ENCODE measurements at regions not wholly inside any gene's neighbourhood (a gene's known extent, or its start where the extent isn't known, plus 50 kb on each side); places are given as distances from the start of the nearest gene placed in this dataset.

- no peak for TF ChIP-seq POLR2A (IDR thresholded peaks at IDR 0.05)
- TF ChIP-seq CTCF (IDR thresholded peaks at IDR 0.05 in 8 of 11, conservative IDR thresholded peaks at IDR 0.05 in 3 of 11), result no peak
- TF ChIP-seq POLR2AphosphoS5 (IDR thresholded peaks at IDR 0.05), result no peak
- Histone ChIP-seq H3K27ac (no peak overlapping the region), H3K4me3 (no peak overlapping the region), H3K9me3 (peaks cover 0 to 8% (median 0%) of the 10 kb centered on the region in 8 donors), H3K4me1 (no peaks in the 10 kb centered on the region), H3K27me3 (replicated peaks in 1 of 7) (no peaks in the 10 kb centered on the region), H3K36me3 (no peaks in the 10 kb centered on the region)
- intact Hi-C loops (cut with DNase I; ENCODE audit: low total_unique reads), result no loop called here
- WGBS, 5 donors, result 14 to 22% (median 16%) methylated on average over 1 of the region's 1 CpG
- no peak for DNase-seq
Measured at GRCh38 chr18:27769152-27769551, 407.8 kb downstream of the CDH2 start.

GRCh38 chr18:27763936-27764335 lies 413.0 kb downstream of the CDH2 start:
- intact Hi-C loops (cut with DNase I; ENCODE audit: low total_unique reads), result no loop called here
- Histone ChIP-seq H3K27me3 (replicated peaks in 1 of 7) (no peaks in the 10 kb centered on the region), H3K4me1 (no peaks in the 10 kb centered on the region), H3K27ac (no peak overlapping the region), H3K36me3 (no peaks in the 10 kb centered on the region), H3K4me3 (no peak overlapping the region), H3K9me3 (peaks cover 0 to 1% (median 0%) of the 10 kb centered on the region in 8 donors)
- 51 to 77% (median 59%) methylated on average over 1 of the region's 1 CpG for WGBS, 5 donors
- no peak for DNase-seq
- TF ChIP-seq POLR2A (IDR thresholded peaks at IDR 0.05), result no peak

GRCh38 chr18:27763341-27763740 lies 413.6 kb downstream of the CDH2 start:
- TF ChIP-seq POLR2AphosphoS5 (IDR thresholded peaks at IDR 0.05) (no peak), CTCF (IDR thresholded peaks at IDR 0.05 in 8 of 11, conservative IDR thresholded peaks at IDR 0.05 in 3 of 11) (no peak), POLR2A (IDR thresholded peaks at IDR 0.05) (no peak)
- no peak overlapping the region for H3K4me3 ChIP-seq
- intact Hi-C loops (cut with DNase I; ENCODE audit: low total_unique reads), result no loop called here

GRCh38 chr18:27762054-27762453 lies 414.9 kb downstream of the CDH2 start:
- 59 to 69% (median 65%) methylated on average over 4 of the region's 4 CpGs for WGBS, 5 donors
- H3K27me3 ChIP-seq (replicated peaks in 1 of 7), result no peaks in the 10 kb centered on the region
- no peak overlapping the region for H3K27ac ChIP-seq
- no peaks in the 10 kb centered on the region for H3K4me1 ChIP-seq
- no peaks in the 10 kb centered on the region for H3K36me3 ChIP-seq
- no peak for DNase-seq
- no peaks in the 10 kb centered on the region for H3K9me3 ChIP-seq
- no peak for TF ChIP-seq POLR2A (IDR thresholded peaks at IDR 0.05)
- no peak for TF ChIP-seq POLR2AphosphoS5 (IDR thresholded peaks at IDR 0.05)
- TF ChIP-seq CTCF (IDR thresholded peaks at IDR 0.05 in 8 of 11, conservative IDR thresholded peaks at IDR 0.05 in 3 of 11), result no peak
- intact Hi-C loops (cut with DNase I; ENCODE audit: low total_unique reads), result no loop called here
- H3K4me3 ChIP-seq, result no peak overlapping the region

More at GRCh38 chr18:27763341-27763740, 413.6 kb downstream of the CDH2 start:
- Histone ChIP-seq H3K9me3 (no peaks in the 10 kb centered on the region), H3K27ac (no peak overlapping the region), H3K27me3 (replicated peaks in 1 of 7) (no peaks in the 10 kb centered on the region), H3K4me1 (no peaks in the 10 kb centered on the region), H3K36me3 (no peaks in the 10 kb centered on the region)
- DNase-seq, result no peak

GRCh38 chr18:27752944-27753343 lies 424.0 kb downstream of the CDH2 start:
- no peak for DNase-seq
- TF ChIP-seq POLR2A (IDR thresholded peaks at IDR 0.05) (no peak), POLR2AphosphoS5 (IDR thresholded peaks at IDR 0.05) (no peak), CTCF (IDR thresholded peaks at IDR 0.05 in 8 of 11, conservative IDR thresholded peaks at IDR 0.05 in 3 of 11) (no peak)
- Histone ChIP-seq H3K9me3 (no peaks in the 10 kb centered on the region), H3K4me1 (no peaks in the 10 kb centered on the region), H3K27me3 (replicated peaks in 1 of 7) (no peaks in the 10 kb centered on the region), H3K27ac (no peak overlapping the region), H3K36me3 (no peaks in the 10 kb centered on the region), H3K4me3 (no peak overlapping the region)
- 68 to 80% (median 72%) methylated on average over 4 of the region's 4 CpGs for WGBS, 5 donors
- intact Hi-C loops (cut with DNase I; ENCODE audit: low total_unique reads), result no loop called here

All from spleen (tissue), 11 donors.